ENCODE measurements at regions not wholly inside any gene's neighbourhood (a gene's known extent, or its start where the extent isn't known, plus 50 kb on each side); places are given as distances from the start of the nearest gene placed in this dataset.

DNA sequence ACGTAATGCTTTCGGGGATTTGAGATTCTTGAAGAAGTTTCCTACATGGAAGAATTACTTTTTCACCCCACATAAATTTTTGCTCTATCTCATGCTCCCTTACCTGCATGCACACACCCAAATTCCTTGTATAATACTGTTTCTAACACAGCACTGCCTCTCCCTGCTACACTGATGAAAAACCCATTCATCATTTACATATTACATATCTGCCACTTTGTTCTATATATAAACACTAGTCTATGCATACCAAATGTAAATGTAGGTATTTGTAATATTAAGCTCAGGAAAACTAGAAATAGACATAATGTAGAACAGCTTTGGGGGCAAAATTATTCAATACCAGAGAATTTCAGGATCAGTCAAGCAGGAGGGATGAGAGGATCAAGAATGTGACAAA, 182.6 kb upstream of the SEMA6D start:
- H2BK5ac ChIP-seq (ENCODE audit: insufficient read length, low read length), result no peak overlapping the region
- H3K23ac ChIP-seq (ENCODE audit: insufficient read length, low read depth, low read length), result no peak overlapping the region
- no peak overlapping the region for H3K27ac ChIP-seq (ENCODE audit: insufficient read length, low read depth, low read length)
- no peak overlapping the region for H3K56ac ChIP-seq (ENCODE audit: insufficient read length, low read depth, low read length)
- no peak overlapping the region for H2BK120ac ChIP-seq (ENCODE audit: low read depth, low read length, poor library complexity, severe bottlenecking)
- H3K27ac Mint-ChIP-seq, result no peak overlapping the region
- H3K4me2 ChIP-seq (ENCODE audit: insufficient read depth, insufficient read length, low read length), result no peak overlapping the region
- H3K9me3 Mint-ChIP-seq, result no peaks in the 10 kb centered on the region
- H2BK15ac ChIP-seq (ENCODE audit: low read depth, low read length), result no peak overlapping the region
- H3K9ac ChIP-seq (ENCODE audit: extremely low read depth, insufficient read length, low read length), result no peak overlapping the region
- no peak overlapping the region for H4K5ac ChIP-seq (ENCODE audit: insufficient read length, low read depth, low read length)
- no peaks in the 10 kb centered on the region for H3K23me2 ChIP-seq (ENCODE audit: insufficient read length, low read depth, low read length, poor library complexity, severe bottlenecking)
- H3K79me2 ChIP-seq (ENCODE audit: insufficient read depth, low read length), result no peaks in the 10 kb centered on the region
- TF ChIP-seq CTCF (conservative IDR thresholded peaks at IDR 0.05), result no peak
- no peak overlapping the region for H4K8ac ChIP-seq (replicated peaks; ENCODE audit: insufficient read length, low read depth, low read length)
- H3K79me1 ChIP-seq (ENCODE audit: insufficient read depth, low read depth, low read length, poor library complexity, severe bottlenecking), result no peaks in the 10 kb centered on the region
- no peaks in the 10 kb centered on the region for H3K9me3 ChIP-seq (ENCODE audit: control insufficient read depth, low read depth, low read length)
- no peaks in the 10 kb centered on the region for H3K36me3 Mint-ChIP-seq (ENCODE audit: insufficient read depth in 1 of 3, low read depth in 3 of 3)
- H3K4me3 Mint-ChIP-seq, result no peak overlapping the region
- no peak for DNase-seq
- H2AK5ac ChIP-seq (ENCODE audit: insufficient read length, low read length), result no peak overlapping the region
- WGBS (ENCODE audit: extremely low coverage, insufficient read length, low lambda C conversion rate), result no CpG with 5 or more reads among the region's 2 CpGs
- no peak overlapping the region for H2BK20ac ChIP-seq (ENCODE audit: low read depth, low read length, poor library complexity, severe bottlenecking)
- H4K91ac ChIP-seq (ENCODE audit: insufficient read length, low read depth, low read length), result no peak overlapping the region
- no peak overlapping the region for H3T11ph ChIP-seq (ENCODE audit: low read length)
- H3K4ac ChIP-seq (ENCODE audit: low read depth, low read length), result no peak overlapping the region
- H4K20me1 ChIP-seq (ENCODE audit: control insufficient read depth, insufficient read depth, insufficient read length), result no peaks in the 10 kb centered on the region
- no peaks in the 10 kb centered on the region for H3K4me1 ChIP-seq (ENCODE audit: insufficient read depth, low read length)
- H3K14ac ChIP-seq (ENCODE audit: insufficient read depth, low read length), result no peak overlapping the region
- H2BK12ac ChIP-seq (ENCODE audit: insufficient read length, low read depth, low read length), result no peak overlapping the region
- no peaks in the 10 kb centered on the region for H3K27me3 ChIP-seq (ENCODE audit: insufficient read depth, low read length)
- H3K4me1 Mint-ChIP-seq, result no peaks in the 10 kb centered on the region
- no peak overlapping the region for H3K18ac ChIP-seq (ENCODE audit: insufficient read length, low read depth, low read length)
- no peaks in the 10 kb centered on the region for H3K27me3 Mint-ChIP-seq (ENCODE audit: low read depth)
- H2AFZ ChIP-seq (ENCODE audit: low read length), result no peak overlapping the region

Measured in H9 (cell line).